ENCODE measurements at regions not wholly inside any gene's neighbourhood (a gene's known extent, or its start where the extent isn't known, plus 50 kb on each side); places are given as distances from the start of the nearest gene placed in this dataset.

DNA sequence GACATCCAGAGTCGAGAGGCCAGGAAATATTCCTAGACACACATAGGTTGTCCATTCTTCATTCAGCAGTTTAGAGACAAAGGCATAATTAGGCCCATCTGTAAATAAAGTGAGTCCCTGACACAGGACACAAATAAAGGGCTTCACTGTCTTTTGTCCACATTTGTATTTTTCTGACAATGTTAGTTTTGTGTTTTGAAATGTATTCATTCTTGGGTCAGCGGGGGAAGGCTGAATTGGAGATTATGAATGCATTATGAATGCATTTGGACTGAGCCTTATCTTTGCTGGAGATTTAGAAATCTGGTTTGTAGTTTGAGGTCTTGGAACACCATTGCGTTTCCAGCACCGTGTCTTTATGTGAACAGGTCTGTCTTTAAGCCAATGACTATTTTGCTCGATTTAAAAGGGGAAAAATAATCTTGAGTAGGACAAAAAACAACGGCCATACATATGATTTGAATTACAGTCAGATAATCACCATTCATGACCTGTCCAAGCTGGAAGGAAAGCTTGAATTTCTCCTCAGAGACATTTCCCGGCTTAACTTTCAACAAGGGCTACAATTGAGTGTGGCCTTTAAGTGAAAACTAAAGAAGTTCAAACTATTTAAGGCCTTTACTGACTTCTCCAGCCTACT, 334.8 kb downstream of the WDR11 start:
- FAIRE-seq, result no peak

DNA sequence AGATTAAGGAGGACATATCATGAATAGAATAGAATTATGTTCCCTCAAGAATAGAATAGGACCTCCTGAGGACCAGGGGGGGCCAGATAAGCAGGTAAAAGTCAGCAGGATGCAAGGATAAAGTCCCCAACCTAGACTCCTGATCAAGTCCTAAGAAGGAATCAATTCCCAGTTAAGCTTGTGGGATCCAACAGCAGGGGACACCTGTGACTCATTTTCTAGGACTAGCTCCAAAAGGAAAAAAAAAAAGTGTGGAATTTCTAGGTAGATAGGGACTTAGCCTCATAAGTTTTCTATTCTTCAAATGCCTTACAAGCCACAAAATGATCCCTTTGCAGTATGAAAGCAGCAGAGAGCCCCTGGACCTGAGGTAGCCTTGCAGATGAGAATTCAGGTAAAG, 336.2 kb downstream of the WDR11 start:
- no peak for FAIRE-seq

DNA sequence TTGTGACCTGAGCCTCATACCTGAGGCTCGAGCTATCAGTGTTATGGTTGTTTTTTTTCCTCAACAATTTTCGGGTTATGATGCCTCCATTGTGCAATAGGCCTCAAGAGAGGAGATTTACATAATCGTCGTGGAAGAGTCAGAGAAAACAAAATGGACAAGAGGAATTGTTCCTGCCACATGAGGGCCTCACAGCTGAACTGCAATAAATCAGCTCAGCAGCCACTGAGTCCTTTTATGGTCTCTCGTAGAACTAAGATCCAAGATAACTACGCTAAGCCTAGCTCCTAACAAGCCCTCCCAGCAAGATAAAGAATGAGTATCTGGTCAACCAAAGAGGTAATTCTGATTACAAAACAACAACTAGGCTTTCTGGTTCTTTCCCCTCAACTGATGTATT, 336.8 kb downstream of the WDR11 start:
- no peak for FAIRE-seq

DNA sequence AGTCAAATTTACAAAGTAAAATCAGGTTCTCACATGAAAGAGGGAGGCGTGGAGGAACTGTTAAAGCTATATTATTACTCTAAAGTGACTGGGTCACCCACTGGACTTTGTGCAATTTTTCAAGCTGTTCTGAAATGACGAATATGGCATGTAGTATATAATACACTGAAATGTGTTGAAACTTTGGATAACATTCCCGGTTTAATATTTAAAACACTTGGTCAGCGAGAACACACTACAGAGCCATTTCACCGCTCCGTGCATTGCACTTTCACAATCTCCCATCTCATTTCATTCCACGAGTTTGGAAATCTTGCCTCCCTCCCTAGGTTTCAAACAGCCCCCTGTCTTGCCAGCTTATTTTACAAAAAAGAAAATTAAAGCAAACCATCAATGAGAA, 337.9 kb downstream of the WDR11 start:
- no peak for FAIRE-seq

DNA sequence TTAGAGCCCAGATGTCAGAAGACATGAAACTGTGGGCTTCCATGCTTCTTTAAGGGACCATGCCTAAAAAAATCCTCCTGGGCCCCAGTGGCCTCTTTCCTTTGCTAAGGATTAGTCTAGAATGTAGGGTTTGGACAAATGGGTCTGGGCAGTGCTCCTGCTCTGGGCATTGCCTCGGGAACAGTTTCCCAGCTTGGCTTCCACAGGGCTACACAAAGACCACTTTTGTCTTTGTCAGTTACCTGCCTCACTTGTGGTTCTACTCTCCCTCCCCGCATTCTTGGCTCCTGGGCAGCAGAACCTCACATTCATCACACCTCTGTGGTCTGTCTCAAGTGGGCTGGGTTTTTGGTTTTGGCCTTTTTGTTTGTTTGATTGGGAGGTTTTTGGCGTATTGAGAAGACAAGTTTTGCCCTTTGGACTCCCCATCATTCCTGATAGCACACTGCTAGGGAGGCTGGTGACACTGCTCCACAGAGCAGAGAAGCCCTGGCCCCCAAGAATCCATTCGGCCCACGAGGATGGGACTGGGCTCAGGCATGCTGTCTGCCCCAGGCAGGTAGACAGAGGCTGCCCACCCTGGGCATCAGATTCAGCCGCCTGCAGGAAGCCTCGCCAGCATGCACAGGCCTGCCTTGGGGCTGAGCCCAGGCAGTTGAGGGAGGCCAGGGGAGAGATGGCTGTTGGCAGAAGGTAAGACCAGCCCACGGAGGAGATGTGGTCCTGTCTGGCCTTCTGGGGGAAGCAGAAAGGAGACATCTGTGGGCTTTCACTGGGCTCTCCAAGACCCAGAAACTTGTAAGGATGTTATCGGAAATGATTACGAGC, 343.7 kb downstream of the WDR11 start:
- no peak for FAIRE-seq

DNA sequence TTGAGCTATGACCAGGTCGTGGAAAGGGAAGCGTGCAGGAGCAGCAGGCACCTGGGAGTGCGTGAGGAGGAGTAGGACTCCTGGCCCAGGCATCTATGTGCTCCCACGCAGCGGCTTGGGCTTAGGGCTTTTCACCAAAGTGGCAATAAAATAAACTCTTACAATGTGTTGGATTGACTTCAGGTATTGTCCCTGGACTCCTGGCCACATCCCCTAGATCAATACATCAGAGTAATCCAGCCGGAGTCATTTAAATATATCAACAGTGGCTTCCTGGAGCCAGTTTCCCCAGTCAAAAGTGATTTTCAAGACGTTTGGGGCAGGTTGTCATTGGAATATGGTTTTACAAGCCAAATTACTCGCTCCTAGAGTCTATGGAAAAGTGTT, 344.4 kb downstream of the WDR11 start:
- FAIRE-seq, result no peak

DNA sequence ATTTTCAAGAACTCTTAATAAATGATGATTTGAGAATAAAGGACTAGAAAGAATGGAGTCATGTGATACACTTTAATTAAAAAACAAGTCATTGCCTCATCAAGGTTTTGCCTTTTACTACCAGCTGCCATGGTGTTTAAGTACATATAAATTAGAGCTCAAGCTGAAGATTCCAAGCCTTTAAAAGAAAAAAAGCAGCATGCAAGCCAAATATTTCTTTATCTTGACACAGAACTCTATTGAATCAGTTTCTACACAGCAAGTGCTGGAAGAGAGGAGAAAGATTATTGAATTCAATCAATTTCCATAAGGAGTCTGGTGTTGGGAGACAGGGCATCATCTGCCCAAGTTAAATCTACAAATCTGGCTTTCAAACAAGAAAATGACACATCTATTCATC, 347.9 kb downstream of the WDR11 start:
- no peak for FAIRE-seq

DNA sequence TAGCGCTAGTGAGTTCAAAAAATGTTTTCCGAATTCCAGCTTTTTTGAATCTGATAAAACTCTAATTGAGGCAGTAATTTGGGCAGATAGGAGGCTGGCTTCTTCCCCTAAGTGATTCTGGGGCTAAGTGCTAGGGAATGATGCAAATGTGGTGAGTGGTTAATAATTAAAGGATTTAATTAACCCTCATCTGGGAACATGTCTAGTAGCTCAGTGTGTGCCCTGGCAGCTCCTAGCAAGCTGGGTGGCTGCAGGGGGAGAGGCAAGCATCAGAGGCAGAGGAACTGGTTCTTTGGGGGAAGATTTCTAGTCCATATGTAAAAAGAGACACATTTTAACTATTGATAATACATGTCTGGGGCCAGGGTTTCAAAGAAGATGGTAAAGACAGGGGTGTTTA, 354.5 kb downstream of the WDR11 start:
- FAIRE-seq, result no peak

DNA sequence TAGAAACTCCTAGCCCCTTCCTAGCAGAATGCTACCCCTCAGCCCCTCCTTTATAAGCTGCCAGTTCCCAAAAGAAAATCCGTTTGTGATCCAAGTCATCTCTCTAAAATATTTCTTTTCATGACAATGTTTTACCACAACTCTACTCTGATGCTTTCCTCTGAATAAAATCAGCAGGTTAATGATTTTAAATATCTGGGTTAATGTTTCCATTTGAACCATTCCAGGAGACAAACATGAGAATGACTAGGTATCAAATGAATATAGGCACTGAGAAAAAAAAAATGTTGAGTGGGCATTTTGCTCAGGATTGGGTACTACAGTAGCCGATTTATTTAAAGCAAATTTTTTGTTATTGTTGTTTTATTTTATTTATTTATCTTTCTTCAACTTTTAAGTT, 360.3 kb downstream of the WDR11 start:
- no peak for FAIRE-seq

DNA sequence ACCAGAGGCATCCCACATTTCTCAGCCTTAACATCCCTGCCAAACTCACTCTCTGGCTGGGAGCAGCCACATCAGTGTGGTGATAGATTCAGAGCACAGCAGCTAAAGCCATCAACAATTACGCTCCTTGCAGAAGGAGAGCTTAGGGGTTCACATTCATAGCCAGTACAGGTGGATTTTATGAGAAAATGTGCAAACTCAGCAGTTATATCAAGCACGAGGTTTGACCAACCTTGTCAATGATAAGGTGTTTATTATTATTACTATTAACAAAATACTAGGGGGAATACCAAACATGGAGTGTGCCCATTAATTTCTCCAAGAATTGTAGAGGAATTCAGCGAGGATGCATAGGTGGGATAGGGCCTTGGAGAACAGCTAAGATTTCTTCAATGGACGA, 362.3 kb downstream of the WDR11 start:
- no peak for FAIRE-seq

DNA sequence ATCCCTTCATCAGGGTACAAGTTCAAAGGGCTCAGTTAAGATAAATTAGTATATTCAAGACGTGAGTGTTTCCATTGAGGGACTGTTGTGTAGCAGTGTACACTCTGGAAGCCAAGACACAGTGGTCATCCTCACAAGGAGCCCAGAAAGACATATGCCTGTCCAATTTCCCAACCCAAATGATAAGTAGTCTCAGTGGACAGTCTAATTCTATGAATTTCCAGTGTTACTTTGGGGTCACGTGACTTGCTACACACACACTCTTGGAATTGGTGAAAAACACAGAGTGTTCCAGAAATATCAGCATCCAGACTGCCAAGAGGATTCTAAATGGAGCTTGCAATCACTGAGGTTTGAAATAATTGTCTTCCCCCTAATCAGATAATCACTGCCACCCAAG, 365.1 kb downstream of the WDR11 start:
- no peak for FAIRE-seq

DNA sequence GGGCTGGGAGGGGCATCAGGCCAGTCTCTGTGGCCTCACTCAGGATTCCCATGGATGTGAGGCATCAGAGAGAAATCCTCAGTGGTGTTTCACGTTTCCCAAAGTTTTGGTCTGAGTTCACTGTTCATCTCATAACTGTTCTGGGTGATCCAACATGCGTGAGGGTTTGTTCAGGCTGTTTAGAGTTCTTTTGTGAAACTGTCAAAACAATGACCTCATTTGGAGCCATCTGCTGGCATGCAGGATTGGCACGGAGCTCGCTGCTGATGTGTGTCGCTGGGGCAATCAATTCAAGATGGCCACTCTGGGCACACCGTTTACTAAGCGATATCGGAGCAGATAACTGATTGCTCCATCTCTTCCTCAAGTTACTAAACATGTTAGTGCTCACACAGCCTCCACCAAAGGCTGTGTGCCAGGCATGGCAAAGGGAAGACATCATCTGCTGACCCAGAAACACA, 365.6 kb downstream of the WDR11 start:
- no peak for FAIRE-seq

DNA sequence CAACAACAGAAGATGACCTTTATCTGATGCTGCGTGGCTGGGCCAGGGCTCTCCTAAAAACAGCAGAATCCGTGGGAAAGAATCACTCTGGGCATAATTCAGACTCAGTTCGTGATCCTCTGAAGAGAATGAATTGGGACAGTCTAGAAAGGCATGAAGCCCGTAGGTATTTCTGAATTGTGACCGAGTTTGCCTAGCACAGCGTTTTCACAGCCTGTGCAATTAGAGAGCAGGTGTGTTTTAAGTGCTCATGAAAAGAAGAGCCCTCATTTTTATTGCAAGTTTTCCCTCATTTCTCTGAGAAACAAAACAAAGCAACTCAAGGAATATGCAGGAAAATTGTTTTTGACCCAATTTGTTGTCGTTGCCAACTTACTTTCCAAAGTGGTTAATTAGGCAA, 366.2 kb downstream of the WDR11 start:
- no peak for FAIRE-seq

DNA sequence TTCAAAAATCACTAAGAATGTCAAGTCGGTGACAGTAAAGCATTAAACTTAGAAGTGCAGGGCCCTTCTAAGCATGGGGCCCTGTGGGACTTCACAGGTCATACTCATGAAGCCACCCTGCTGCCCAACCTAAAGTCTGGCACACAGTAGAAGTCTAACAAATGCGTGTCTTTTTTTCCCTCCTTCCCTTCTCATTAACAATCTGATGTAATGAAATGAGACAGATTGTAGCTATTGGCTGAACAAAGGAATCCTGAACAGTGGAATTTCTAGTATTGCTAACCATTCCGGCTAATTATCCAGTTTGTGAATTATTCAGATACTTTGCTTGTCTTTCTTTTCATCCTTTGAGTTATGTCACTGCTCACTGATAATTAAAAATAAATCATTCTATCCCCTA, 369.9 kb downstream of the WDR11 start:
- FAIRE-seq, result no peak

DNA sequence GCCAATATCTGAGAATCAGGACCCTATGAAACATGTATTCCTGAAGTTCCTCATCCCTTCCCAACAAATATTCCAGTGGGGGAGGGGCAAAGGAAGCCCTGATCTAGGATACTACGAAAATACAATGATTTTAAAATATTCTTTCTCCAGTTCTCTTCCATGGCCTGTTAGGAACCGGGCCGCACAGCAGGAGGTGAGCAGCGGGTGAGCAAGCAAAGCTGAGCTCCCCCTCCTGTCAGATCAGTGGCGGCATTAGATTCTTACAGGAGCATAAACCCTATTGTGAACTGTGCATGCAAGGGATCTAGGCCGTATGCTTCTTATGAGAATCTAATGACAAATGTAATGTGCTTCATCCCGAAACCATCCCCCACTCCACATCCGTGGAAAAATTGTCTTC, 370.8 kb downstream of the WDR11 start:
- no peak for FAIRE-seq

DNA sequence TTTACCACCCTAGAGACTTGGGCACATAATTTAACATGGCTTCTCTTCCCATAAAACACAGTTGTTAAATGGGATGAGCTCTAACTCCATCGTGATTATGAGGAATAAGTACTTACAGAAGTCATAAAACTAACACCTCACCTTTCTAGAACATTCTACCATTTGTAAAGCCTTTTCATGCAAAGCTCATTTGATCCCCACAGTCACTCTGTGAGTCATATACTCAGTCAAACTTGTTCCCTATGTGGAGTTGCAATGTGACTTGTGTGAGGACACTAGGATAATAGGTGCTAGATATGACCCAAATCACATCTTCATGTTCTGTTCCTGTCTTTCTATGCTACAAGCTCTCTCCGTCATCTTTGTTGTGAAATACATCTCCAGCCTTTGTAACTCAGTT, 371.7 kb downstream of the WDR11 start:
- FAIRE-seq, result no peak

DNA sequence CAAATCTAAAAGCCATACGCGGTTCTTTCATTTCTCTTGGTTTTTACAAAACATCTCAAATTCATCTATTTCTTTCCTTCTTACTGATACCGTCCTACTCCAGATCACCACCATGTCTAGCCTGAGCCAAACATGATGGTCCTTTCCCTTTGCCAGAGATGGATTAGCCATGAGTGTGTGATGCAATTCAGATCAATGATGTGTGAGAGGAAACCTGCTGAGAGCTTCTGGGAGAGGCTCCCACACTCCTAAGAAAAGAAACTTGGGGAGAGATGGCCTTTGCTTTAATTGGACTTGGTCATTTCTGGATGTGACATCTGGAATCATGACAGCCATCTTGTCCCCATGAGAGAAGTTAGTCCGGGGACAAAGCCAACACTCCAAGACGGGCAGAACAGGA, 367.2 kb downstream of the FGFR2 start:
- FAIRE-seq, result no peak

DNA sequence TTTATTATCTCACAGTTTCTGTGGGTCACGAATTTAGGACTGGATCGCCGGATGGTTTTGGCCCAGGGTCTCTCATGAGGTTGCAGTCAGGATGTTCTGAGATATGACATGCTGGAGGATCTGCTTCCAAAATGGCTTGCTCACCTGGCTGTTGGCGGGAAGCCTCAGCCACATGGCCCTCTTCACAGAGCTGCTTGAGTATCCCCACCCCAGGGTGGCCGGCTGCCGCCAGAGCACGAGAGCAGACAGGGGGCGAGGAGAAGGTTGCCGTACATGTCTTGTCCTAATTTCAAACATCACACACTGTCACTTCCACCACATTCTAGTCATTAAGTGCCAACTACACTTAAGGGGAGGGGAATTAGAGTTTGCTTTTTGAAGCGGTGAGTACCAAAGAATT, 365.8 kb downstream of the FGFR2 start:
- no peak for FAIRE-seq

DNA sequence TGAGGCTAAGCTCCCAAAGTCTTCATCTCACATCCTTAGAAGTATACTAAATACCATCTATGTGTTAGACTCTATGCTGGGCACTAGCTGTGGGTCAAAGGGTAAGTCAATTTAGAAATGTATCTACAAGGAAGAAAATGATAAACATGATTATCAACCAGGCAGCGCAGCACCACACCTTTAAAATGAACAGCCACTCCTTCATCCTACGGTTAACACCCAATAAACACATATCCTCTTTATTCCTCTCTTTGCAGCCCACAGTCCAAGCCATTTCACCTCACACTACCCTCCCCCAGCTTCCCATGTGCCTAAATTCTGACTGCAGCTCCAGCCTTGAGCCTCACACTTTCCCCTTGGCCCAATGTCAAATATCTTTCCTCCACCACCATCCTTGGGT, 362.6 kb downstream of the FGFR2 start:
- FAIRE-seq, result no peak

DNA sequence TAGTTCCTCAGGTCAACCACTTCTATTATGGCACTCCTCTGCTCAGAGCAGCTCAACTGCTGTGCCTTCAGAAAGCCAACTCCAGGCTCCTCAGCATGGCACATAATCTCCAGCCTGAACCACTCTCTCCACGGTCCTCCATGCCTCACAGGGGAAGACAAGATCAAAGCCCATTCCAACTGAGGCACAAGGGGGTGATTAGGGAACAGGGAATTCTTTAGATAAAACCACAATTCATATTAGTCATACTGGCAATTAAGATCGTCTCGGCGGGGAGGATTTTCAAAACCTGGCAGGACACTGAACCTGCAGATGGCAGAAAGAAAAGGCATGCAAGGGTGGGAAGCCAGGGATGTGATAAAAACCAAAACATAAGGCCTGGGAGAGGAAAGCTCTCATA, 361.6 kb downstream of the FGFR2 start:
- FAIRE-seq, result no peak

DNA sequence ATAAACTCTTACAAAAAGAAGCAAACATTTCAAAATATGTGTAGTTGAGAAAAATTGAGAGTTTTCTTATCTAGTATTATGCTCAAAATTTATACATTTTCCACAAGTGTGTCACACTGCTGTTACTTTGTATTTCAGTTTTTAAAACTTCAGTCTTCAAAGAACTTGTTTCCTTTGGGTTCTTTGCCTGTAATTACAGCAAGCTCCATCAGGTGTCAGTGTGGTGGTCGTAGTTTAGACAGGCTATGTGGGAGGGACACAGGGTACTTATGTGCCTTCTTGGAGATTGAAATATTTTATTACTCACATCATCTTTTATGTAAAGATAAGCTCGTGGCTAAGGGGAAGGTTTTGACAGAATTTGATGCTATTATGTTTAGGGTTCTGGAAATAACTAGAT, 360.5 kb downstream of the FGFR2 start:
- FAIRE-seq, result no peak

DNA sequence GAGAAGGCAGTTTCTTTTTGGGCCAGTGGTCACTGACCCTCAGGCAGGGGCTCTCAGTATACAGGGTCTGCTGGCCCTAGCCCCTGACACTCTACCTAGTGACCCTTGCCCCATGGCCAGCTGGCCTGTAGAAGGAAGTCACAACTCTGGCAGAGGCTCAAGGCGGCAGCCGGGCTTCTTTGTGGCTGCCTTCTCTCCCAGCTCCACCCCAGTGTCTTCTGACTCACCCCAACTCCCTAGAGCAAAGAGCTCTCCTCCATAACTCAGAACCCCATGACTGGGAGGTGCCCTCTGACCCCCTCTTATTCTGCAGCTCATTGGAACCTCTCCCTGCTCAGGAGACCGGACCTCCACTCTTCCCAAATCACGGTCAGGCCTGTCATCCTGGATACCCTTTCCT, 358.2 kb downstream of the FGFR2 start:
- FAIRE-seq, result no peak

DNA sequence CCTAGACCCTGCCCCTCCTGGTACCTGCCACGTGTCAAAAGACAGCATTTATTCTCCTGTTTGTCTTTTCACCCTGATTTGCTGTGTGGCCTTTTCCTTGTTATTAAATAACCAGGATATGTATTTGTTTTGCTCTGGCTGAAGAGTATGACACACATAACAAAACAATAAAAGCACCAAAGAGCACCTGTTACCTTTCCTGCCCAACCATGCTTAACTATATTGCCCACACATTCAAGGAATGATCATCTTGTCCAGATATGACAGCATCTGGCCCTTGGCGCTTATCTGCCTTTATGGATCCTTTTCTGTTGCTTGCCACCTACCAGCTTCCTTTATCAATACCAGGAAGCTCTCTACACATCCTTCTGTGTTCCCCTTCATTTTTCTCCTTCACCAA, 357.7 kb downstream of the FGFR2 start:
- peak; percentile 75 for FAIRE-seq

DNA sequence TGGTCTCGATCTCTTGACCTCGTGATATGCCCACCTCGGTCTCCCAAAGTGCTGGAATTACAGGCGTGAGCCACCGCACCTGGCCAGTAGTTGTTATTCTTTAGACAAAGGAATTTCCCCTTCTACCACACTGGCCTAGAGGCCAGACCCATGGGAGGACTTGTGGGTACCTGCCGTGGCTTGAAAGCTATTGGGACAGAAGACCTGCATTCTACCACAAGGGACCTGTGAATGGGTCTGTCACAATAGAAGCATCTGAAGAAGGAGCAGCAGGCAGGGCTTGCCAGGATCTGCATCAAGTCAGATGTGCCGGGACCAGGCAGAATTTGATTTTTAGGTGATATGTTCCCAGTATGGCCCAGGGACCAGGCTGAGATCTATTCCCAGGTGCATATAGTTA, 356.9 kb downstream of the FGFR2 start:
- no peak for FAIRE-seq
